WTC11 (cell line): ENCODE measurements at regions not wholly inside any gene's neighbourhood (a gene's known extent, or its start where the extent isn't known, plus 50 kb on each side); places are given as distances from the start of the nearest gene placed in this dataset.

Experiments used
- PREB ChIP-seq: sonication (generic); formaldehyde crosslinking; IDR thresholded peaks from 2 replicates; pipeline ENCODE4 v1.8.1; 2022; ENCODE audit warnings: mild to moderate bottlenecking, missing genetic modification reagents, moderate library complexity, borderline replicate concordance
- ZMAT4 ChIP-seq: fragments of 250-450 bp; sonication (Bioruptor Pico); IDR thresholded peaks from 2 replicates; pipeline ENCODE4 v1.9.0; 2021; ENCODE audit warnings: mild to moderate bottlenecking

GRCh38 chrX:39470588-39471407, 627.0 kb downstream of the BCOR start:
- TF ChIP-seq ZMAT4 (CRISPR knock-in tag) (no peak), PREB (CRISPR knock-in tag) (no peak)
